Fibroblast of pulmonary artery (primary cell): ENCODE measurements at regions not wholly inside any gene's neighbourhood (a gene's known extent, or its start where the extent isn't known, plus 50 kb on each side); places are given as distances from the start of the nearest gene placed in this dataset.

Experiments used
- DNase-seq: peaks from one replicate; pipeline ENCODE4 v3.0.0-alpha.2; 2010; ENCODE audit warnings: low read depth
- H3K4me3 ChIP-seq: replicated peaks from 2 replicates; pipeline ENCODE4 v1.5.1; 2011; ENCODE audit warnings: low read depth, mild to moderate bottlenecking, control low read depth, low read length, moderate library complexity
- TF ChIP-seq, protein P1 (sequence below): IDR thresholded peaks from 2 replicates; pipeline ENCODE4 v1.5.1; 2011; ENCODE audit warnings: mild to moderate bottlenecking, control low read depth, low read length, inconsistent platforms; ENCODE audit errors: missing control alignments

DNA sequence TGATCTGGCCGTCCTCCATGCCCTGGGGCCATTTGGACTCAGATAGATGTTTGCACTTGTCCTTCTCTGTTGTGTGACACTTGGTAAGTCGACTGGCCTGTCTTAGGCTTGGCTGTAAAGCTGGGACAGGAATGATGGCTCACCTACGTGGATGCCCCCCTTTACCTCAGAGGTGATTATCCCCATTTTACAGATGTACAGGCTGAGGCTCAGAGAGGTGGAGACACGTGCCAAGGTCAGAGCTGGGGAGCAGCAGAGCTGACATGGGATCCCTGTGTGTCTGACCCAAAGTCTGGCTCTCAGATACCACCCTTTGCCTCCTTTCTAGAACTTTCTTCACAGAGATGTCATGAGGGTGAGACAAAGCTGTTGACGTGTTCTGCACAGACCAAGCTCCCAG, 71.3 kb upstream of the CIBAR2 start:
- DNase-seq: no peak
- H3K4me3 ChIP-seq: no peak overlapping the region
- TF ChIP-seq, protein P1, sequence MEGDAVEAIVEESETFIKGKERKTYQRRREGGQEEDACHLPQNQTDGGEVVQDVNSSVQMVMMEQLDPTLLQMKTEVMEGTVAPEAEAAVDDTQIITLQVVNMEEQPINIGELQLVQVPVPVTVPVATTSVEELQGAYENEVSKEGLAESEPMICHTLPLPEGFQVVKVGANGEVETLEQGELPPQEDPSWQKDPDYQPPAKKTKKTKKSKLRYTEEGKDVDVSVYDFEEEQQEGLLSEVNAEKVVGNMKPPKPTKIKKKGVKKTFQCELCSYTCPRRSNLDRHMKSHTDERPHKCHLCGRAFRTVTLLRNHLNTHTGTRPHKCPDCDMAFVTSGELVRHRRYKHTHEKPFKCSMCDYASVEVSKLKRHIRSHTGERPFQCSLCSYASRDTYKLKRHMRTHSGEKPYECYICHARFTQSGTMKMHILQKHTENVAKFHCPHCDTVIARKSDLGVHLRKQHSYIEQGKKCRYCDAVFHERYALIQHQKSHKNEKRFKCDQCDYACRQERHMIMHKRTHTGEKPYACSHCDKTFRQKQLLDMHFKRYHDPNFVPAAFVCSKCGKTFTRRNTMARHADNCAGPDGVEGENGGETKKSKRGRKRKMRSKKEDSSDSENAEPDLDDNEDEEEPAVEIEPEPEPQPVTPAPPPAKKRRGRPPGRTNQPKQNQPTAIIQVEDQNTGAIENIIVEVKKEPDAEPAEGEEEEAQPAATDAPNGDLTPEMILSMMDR: no peak

DNA sequence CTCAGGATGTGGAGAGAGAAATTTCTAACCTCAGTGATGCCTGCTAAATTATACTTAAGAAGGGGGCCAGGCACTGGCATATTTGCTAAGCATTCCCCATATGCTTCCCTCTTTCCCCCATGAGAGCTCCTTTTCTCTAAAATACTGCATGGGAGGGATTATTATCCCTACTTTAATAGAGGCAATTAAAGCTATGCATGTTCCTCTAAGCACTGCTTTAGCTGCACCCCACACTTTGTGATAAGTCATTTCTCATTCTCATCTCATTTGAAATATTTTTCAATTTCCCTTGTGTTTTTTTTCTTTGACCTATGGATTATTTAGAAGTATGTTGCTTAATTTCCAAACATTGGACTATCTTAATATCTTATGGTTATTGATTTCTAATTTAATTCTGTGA, 72.1 kb upstream of the CIBAR2 start:
- TF ChIP-seq, protein P1: no peak
- no peak overlapping the region for H3K4me3 ChIP-seq
- DNase-seq: no peak

DNA sequence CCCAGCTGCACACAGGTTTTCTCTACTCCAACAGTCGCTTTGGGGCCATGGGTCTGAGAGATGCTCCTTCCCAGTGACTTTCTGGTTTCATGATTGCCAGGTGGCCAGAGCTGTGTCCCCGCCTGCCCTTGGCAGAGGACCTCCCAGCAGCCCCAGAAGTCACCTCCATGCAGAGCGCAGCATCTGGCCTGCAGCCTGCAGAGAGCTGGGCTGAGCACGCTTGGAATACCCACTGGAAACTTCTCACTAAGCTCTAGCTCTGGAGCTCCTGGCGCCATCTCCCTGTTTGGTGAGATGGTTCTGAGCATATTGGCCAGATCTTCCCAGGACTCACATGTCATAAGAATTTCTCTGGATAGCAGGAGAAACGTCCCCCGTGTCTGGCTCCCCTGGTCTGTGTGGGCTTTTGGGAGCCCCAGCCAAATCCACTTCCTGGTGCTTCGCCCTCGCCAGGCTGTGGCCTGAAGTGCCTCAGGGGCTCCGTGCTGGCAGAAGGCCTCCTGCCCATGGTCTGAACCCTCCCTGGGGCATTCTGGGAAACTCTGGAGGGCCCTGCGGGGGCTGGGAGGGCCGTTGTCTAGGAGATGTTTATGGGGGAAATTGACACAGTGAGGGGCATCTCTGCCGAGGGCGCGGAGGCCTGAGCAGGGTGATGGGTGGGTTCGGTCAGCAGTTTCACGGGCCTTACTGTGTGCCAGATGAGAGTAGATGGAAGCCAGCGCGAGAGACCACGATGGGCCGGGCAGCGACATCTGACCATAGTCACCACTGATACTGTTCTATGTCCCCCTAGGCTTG, 73.2 kb upstream of the CIBAR2 start:
- TF ChIP-seq, protein P1: no peak
- no peak for DNase-seq

DNA sequence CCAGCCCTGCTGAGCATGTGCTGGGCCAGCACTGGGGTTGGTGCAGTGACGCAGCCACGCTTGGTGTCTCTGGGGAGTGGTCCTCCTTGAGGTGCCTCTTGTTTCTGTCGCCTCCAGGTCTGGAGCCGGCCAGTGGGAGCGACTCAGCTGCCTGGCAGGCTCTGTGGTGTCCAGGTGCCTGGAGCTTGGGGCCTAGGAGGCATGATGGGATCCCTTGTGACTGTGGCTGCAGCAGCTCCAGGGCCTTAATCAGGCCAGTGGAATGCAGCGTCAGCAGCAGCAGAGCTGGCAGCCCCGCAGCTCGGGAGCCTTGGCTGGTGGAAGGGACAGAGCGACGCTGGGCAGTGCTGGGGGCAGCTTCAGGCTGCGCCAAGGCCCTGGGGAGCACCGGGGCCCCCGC, 74.7 kb upstream of the CIBAR2 start:
- no peak overlapping the region for H3K4me3 ChIP-seq
- DNase-seq: peak; percentile 40
- TF ChIP-seq, protein P1: no peak

More for the DNA sequence above, 73.2 kb upstream of the CIBAR2 start:
- no peak overlapping the region for H3K4me3 ChIP-seq

DNA sequence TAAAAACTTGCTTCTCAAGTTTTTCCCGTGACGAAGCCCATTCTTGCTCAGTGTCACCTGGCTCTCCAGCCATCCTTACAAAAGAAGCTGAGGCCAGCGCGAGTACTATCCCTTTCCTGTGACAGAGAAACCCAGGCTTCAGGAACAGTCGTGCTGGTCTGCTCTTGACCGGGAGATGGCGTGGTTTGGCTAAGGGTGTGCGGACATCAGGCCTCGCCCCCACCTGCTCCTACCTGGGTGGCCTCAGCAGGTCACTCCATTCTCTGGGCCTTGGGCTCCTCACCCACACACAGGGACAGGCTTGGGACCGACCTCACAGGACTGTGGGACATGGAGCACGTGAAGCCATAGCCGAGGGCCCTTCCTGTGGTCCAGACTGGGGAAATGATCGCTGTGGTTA, 75.2 kb upstream of the CIBAR2 start:
- H3K4me3 ChIP-seq: no peak overlapping the region
- TF ChIP-seq, protein P1: no peak
- no peak for DNase-seq

DNA sequence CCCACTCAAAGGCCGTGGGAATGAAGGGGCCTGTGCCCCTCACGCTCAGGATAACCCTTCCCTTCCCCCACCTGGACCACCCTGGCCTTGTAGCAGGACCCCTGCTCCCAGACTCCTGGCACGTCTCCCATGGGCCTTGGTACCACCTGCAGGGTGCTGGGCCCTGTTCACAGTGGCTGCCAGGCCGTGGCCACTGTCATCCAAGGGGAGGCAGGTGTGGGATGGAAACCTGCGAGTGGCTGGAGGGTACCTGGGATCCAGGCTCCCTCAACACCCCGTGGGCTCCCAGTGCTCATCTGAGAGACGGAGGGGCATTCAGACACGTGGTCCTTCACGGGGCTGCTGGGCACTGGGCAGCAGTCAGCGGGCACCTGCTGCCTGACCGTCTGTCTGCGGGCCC, 75.6 kb upstream of the CIBAR2 start:
- no peak overlapping the region for H3K4me3 ChIP-seq
- TF ChIP-seq, protein P1: no peak

More for the DNA sequence above, 75.6 kb upstream of the CIBAR2 start:
- DNase-seq: no peak
